HL-60 (cell line): ENCODE measurements at regions not wholly inside any gene's neighbourhood (a gene's known extent, or its start where the extent isn't known, plus 50 kb on each side); places are given as distances from the start of the nearest gene placed in this dataset.
A peak's percentile ranks its signal among the peaks of the same experiment; 100 is the strongest.

ENCODE experiments used
- DNase-seq, 2 experiments: peaks; one replicate each; pipeline ENCODE4 v3.0.0-alpha.2; 2010 to 2020; ENCODE audit warnings: low read depth in 1 of 2, low spot score in 1 of 2
- H3K27ac ChIP-seq: fragments of 250-450 bp; sonication (Bioruptor Pico); replicated peaks from 2 replicates; pipeline ENCODE4 v1.5.1; 2020; ENCODE audit warnings: mild to moderate bottlenecking, moderate library complexity
- H3K27me3 ChIP-seq: fragments of 250-450 bp; sonication (Bioruptor Pico); 2 replicates; pipeline ENCODE4 v1.5.1; 2021; ENCODE audit warnings: mild to moderate bottlenecking, moderate library complexity; ENCODE audit not compliant: insufficient read depth, poor library complexity, severe bottlenecking
- H3K4me3 ChIP-seq: replicated peaks from 2 replicates; pipeline ENCODE4 v1.5.1; 2011; ENCODE audit warnings: mild to moderate bottlenecking, control low read depth, low read length; ENCODE audit not compliant: insufficient read depth
- GABPA ChIP-seq: IDR thresholded peaks from 2 replicates; pipeline ENCODE4 v1.6.1; 2012; ENCODE audit warnings: low read depth
- POLR2AphosphoS5 ChIP-seq: IDR thresholded peaks from 2 replicates; pipeline ENCODE4 v1.6.1; 2012; ENCODE audit warnings: low read depth
- SPI1 ChIP-seq: IDR thresholded peaks from 2 replicates; pipeline ENCODE4 v1.6.1; 2012; ENCODE audit warnings: low read depth, mild to moderate bottlenecking, borderline replicate concordance
- TF ChIP-seq, protein P1 (sequence below): IDR thresholded peaks from one replicate; pipeline ENCODE4 v1.5.1; 2011; ENCODE audit warnings: low read length, control low read depth, inconsistent platforms; ENCODE audit not compliant: insufficient read depth
- TF ChIP-seq, protein P2 (sequence below): IDR thresholded peaks from 2 replicates; pipeline ENCODE4 v1.6.1; 2012; ENCODE audit warnings: low read depth; ENCODE audit not compliant: insufficient replicate concordance

DNA sequence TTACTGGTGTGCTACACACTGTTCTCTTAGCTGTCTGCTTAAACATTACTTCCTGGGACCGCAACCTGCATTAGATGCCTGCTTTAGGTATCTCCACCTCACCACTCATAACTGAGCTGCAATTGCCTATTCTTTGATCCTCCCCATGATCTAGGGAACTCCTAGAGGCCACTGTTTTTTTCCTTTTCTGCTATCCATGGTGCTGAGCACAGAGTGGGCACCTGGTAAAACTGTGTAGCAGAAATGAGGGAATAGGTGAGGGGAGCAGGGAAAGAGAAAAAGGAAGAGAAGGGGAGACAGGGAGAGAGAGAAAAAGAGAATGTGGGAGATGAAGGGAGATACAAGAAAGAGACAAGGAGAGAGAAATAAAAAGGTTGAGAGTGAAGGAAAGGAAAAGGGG lies 434.9 kb downstream of the ADRA2A start:
- Histone ChIP-seq H3K27me3 (no peaks in the 10 kb centered on the region), H3K27ac (no peak overlapping the region), H3K4me3 (no peak overlapping the region)
- TF ChIP-seq GABPA = no peak
- TF ChIP-seq POLR2AphosphoS5 = no peak
- TF ChIP-seq SPI1 = no peak
- TF ChIP-seq, protein P1, sequence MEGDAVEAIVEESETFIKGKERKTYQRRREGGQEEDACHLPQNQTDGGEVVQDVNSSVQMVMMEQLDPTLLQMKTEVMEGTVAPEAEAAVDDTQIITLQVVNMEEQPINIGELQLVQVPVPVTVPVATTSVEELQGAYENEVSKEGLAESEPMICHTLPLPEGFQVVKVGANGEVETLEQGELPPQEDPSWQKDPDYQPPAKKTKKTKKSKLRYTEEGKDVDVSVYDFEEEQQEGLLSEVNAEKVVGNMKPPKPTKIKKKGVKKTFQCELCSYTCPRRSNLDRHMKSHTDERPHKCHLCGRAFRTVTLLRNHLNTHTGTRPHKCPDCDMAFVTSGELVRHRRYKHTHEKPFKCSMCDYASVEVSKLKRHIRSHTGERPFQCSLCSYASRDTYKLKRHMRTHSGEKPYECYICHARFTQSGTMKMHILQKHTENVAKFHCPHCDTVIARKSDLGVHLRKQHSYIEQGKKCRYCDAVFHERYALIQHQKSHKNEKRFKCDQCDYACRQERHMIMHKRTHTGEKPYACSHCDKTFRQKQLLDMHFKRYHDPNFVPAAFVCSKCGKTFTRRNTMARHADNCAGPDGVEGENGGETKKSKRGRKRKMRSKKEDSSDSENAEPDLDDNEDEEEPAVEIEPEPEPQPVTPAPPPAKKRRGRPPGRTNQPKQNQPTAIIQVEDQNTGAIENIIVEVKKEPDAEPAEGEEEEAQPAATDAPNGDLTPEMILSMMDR = no peak
- TF ChIP-seq, protein P2, sequence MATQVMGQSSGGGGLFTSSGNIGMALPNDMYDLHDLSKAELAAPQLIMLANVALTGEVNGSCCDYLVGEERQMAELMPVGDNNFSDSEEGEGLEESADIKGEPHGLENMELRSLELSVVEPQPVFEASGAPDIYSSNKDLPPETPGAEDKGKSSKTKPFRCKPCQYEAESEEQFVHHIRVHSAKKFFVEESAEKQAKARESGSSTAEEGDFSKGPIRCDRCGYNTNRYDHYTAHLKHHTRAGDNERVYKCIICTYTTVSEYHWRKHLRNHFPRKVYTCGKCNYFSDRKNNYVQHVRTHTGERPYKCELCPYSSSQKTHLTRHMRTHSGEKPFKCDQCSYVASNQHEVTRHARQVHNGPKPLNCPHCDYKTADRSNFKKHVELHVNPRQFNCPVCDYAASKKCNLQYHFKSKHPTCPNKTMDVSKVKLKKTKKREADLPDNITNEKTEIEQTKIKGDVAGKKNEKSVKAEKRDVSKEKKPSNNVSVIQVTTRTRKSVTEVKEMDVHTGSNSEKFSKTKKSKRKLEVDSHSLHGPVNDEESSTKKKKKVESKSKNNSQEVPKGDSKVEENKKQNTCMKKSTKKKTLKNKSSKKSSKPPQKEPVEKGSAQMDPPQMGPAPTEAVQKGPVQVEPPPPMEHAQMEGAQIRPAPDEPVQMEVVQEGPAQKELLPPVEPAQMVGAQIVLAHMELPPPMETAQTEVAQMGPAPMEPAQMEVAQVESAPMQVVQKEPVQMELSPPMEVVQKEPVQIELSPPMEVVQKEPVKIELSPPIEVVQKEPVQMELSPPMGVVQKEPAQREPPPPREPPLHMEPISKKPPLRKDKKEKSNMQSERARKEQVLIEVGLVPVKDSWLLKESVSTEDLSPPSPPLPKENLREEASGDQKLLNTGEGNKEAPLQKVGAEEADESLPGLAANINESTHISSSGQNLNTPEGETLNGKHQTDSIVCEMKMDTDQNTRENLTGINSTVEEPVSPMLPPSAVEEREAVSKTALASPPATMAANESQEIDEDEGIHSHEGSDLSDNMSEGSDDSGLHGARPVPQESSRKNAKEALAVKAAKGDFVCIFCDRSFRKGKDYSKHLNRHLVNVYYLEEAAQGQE = peak; percentile 92
- no peak for DNase-seq

DNA sequence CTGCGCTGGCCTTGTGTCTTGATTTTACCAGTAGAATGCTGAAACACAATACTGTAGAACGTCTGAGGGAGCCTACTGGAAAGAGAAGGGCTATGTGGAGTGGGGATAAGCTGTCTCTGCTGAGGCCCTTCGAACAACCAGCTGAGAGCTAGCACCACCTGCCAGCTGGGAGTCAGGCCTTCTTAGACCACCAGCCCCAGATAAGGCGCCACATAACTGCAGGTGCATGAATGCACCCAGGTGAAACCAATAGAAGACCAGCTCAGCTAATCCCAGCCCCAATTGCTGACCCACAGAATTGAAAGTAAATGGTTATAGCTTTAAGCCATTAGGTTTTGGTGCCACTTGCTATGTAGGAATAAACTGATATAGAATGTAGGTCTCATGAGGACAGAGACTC lies 438.4 kb downstream of the ADRA2A start:
- TF ChIP-seq, protein P1 = no peak
- TF ChIP-seq POLR2AphosphoS5 = no peak
- TF ChIP-seq, protein P2 = no peak
- TF ChIP-seq SPI1 = no peak
- TF ChIP-seq GABPA = no peak
- no peak for DNase-seq
- no peak overlapping the region for H3K4me3 ChIP-seq
- H3K27me3 ChIP-seq = peaks cover 1% of the 10 kb centered on the region
- H3K27ac ChIP-seq = no peak overlapping the region

DNA sequence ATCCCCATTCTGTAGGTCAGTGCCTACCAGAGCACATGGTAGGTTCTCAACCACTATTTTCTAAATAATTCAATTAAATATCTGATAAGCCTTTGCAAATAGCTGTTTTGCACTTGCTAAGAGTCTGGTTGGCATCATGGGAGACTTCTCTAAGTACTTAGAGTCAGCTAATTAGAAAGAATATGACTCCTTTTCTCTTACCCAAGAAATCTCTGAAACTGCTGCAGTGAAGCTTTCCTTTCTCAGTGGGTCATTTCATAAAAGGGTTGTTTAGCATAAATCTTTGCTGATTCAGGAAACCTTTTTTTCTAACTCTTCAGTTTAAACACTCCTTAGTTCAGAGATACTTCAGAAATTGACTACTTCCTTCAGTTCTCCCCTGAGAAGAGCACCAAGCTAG lies 438.9 kb downstream of the ADRA2A start:
- H3K27ac ChIP-seq = no peak overlapping the region
- no peak for DNase-seq
- TF ChIP-seq GABPA = no peak
- TF ChIP-seq, protein P2 = no peak
- H3K27me3 ChIP-seq = peaks cover 2% of the 10 kb centered on the region
- no peak overlapping the region for H3K4me3 ChIP-seq

DNA sequence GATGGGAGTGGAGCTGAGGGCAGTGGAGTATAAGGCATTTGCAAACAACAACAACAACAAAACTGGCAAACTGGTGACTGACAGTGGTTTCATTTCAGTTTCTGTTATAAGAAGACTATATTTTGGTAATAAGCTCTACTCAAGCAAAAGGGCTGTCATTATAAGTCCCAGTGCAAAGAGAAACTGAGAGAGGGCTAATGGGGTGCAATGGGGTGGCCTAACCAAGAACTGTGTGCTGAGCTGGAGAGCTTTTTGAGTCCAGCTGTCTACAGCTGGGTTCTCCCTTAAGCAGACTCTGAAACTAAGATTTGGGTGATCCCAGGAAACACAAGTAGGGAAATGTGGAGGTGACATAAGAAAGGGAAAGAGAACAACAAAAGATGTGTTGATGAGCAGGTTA lies 439.3 kb downstream of the ADRA2A start:
- H3K27ac ChIP-seq = no peak overlapping the region
- TF ChIP-seq GABPA = no peak
- TF ChIP-seq, protein P2 = no peak
- TF ChIP-seq, protein P1 = no peak
- TF ChIP-seq POLR2AphosphoS5 = no peak
- TF ChIP-seq SPI1 = no peak
- no peak for DNase-seq
- H3K27me3 ChIP-seq = peaks cover 2% of the 10 kb centered on the region
- H3K4me3 ChIP-seq = no peak overlapping the region
